Esophagus muscularis mucosa (tissue), 4 donors: ENCODE measurements at regions not wholly inside any gene's neighbourhood (a gene's known extent, or its start where the extent isn't known, plus 50 kb on each side); places are given as distances from the start of the nearest gene placed in this dataset.

ENCODE experiments used
- DNase-seq: peaks from one replicate; pipeline ENCODE4 v3.0.0-alpha.2; 2017; ENCODE audit errors: extremely low spot score
- H3K27ac ChIP-seq, 4 donors: fragments of 200-600 bp; sonication (generic); replicated peaks in 1 of 4; 1 replicate in 3 of 4; 2 replicates in 1 of 4; pipeline ENCODE4 v1.5.1; 2016 to 2019; ENCODE audit warnings: mild to moderate bottlenecking in 1 of 4
- H3K27me3 ChIP-seq, 4 donors: fragments of 200-600 bp; sonication (generic); one replicate each; pipeline versions ENCODE4 v1.5.1 to v1.6.0; 2016 to 2019
- H3K36me3 ChIP-seq, 4 donors: fragments of 200-600 bp; sonication (generic); one replicate each; pipeline ENCODE4 v1.5.1; 2016 to 2019
- H3K4me1 ChIP-seq, 4 donors: fragments of 200-600 bp; sonication (generic); one replicate each; pipeline ENCODE4 v1.5.1; 2016 to 2019
- H3K4me3 ChIP-seq, 4 donors: fragments of 200-600 bp; sonication (generic); 1 replicate in 2 of 4; 2 replicates in 2 of 4; pipeline ENCODE4 v1.5.1; 2016 to 2019; ENCODE audit warnings: mild to moderate bottlenecking in 4 of 4, moderate library complexity in 1 of 4
- H3K9me3 ChIP-seq, 4 donors: fragments of 200-600 bp; sonication (generic); 1 replicate in 3 of 4; 2 replicates in 1 of 4; pipeline ENCODE4 v1.5.1; 2016 to 2019
- CTCF ChIP-seq, 3 experiments: fragments of 200-600 bp in 2 of 3; fragments of 450-650 bp in 1 of 3; sonication (generic) in 2 of 3; IDR thresholded peaks; one replicate each; pipeline ENCODE4 v1.5.1; 2017 to 2019; ENCODE audit warnings: antibody characterized with exemption in 3 of 3, mild to moderate bottlenecking in 2 of 3, moderate library complexity in 1 of 3
- EP300 ChIP-seq: sonication (generic); formaldehyde crosslinking; IDR thresholded peaks from one replicate; pipeline ENCODE4 v1.6.1; 2017; ENCODE audit warnings: antibody characterized with exemption
- POLR2A ChIP-seq: fragments of 450-650 bp; IDR thresholded peaks from one replicate; pipeline ENCODE4 v1.6.1; 2017; ENCODE audit warnings: antibody characterized with exemption, moderate library complexity, mild to moderate bottlenecking, low read depth
- POLR2AphosphoS5 ChIP-seq, 2 donors: sonication (generic); formaldehyde crosslinking; IDR thresholded peaks; one replicate each; pipeline ENCODE4 v1.6.1; 2017; ENCODE audit warnings: antibody characterized with exemption in 2 of 2
- WGBS: methylation state at CpG from one replicate; pipeline ENCODE4 v1.1.5; 2018; 5-methylcytosine and 5-hydroxymethylcytosine counted together
- intact Hi-C: fragments of 100-400 bp; cut with DNase I; formaldehyde crosslinking; loops from one replicate; pipeline ENCODE4 v1.15.1; 2023

GRCh38 chr13:100754459-100754858, 79.9 kb upstream of the TMTC4 start:
- no peak overlapping the region for H3K27ac ChIP-seq
- no peak for DNase-seq
- intact Hi-C loops = no loop called here
- WGBS = 85% methylated on average over 5 of the region's 5 CpGs
- H3K36me3 ChIP-seq = no peaks in the 10 kb centered on the region
- H3K27me3 ChIP-seq = no peaks in the 10 kb centered on the region
- H3K9me3 ChIP-seq = no peaks in the 10 kb centered on the region
- H3K4me3 ChIP-seq = no peak overlapping the region
- TF ChIP-seq POLR2A (no peak), POLR2AphosphoS5 (IDR thresholded peaks at IDR 0.05) (no peak), CTCF (IDR thresholded peaks at IDR 0.05) (no peak), EP300 (no peak)
- H3K4me1 ChIP-seq = no peaks in the 10 kb centered on the region

GRCh38 chr13:100753376-100753775, 78.8 kb upstream of the TMTC4 start:
- peak; percentile 82 for DNase-seq
- Histone ChIP-seq H3K4me1 (no peaks in the 10 kb centered on the region), H3K27me3 (no peaks in the 10 kb centered on the region), H3K4me3 (no peak overlapping the region), H3K27ac (no peak overlapping the region), H3K36me3 (no peaks in the 10 kb centered on the region), H3K9me3 (no peaks in the 10 kb centered on the region)
- intact Hi-C loops = no loop called here
- TF ChIP-seq POLR2A (no peak), EP300 (no peak), POLR2AphosphoS5 (IDR thresholded peaks at IDR 0.05) (no peak), CTCF (IDR thresholded peaks at IDR 0.05) (no peak)
- WGBS = 85% methylated on average over 4 of the region's 4 CpGs

- Histone ChIP-seq H3K36me3 (no peaks in the 10 kb centered on the region), H3K27ac (no peak overlapping the region), H3K4me3 (no peak overlapping the region), H3K27me3 (no peaks in the 10 kb centered on the region), H3K4me1 (no peaks in the 10 kb centered on the region), H3K9me3 (no peaks in the 10 kb centered on the region)
- DNase-seq = no peak
- intact Hi-C loops = no loop called here
- 62% methylated on average over 10 of the region's 13 CpGs for WGBS
- TF ChIP-seq POLR2AphosphoS5 (IDR thresholded peaks at IDR 0.05) (no peak), EP300 (no peak), CTCF (IDR thresholded peaks at IDR 0.05) (peak in 1 of 3 experiments; percentile 11), POLR2A (no peak)
Observed at GRCh38 chr13:100751826-100752225, 77.2 kb upstream of the TMTC4 start.

- no peaks in the 10 kb centered on the region for H3K36me3 ChIP-seq
- peaks cover 0 to 4% (median 0%) of the 10 kb centered on the region in 4 donors for H3K9me3 ChIP-seq
- H3K27ac ChIP-seq = no peak overlapping the region
- no peaks in the 10 kb centered on the region for H3K27me3 ChIP-seq
- no peak overlapping the region for H3K4me3 ChIP-seq
- 90% methylated on average over 6 of the region's 6 CpGs for WGBS
- no peaks in the 10 kb centered on the region for H3K4me1 ChIP-seq
- TF ChIP-seq EP300 (no peak), POLR2AphosphoS5 (IDR thresholded peaks at IDR 0.05) (no peak), POLR2A (no peak), CTCF (IDR thresholded peaks at IDR 0.05) (no peak)
- no peak for DNase-seq
- intact Hi-C loops = no loop called here
Observed at GRCh38 chr13:100746953-100747683, 72.5 kb upstream of the TMTC4 start.
